MCF 10A (cell line): ENCODE measurements at regions not wholly inside any gene's neighbourhood (a gene's known extent, or its start where the extent isn't known, plus 50 kb on each side); places are given as distances from the start of the nearest gene placed in this dataset.

ENCODE experiments used
- BruUV-seq: library from RNA; stranded (reverse); fragments of 400-500 nt; replicated peaks from 2 replicates; lab custom pipeline; 2021; lab: Mats Ljungman, UMichigan
- CTCF ChIA-PET: fragments of 300-600 bp; sonication (Branson Sonifier 250); formaldehyde crosslinking; extraction: SDS; loops from one replicate; lab custom pipeline; 2021; ENCODE audit warnings: antibody characterized with exemption, inconsistent platforms; lab: Yijun Ruan, JAX
- POLR2A ChIA-PET: fragments of 300-600, 350-650 bp; sonication (Branson Sonifier 250); formaldehyde crosslinking; extraction: SDS; loops from one replicate; lab custom pipeline; 2020; ENCODE audit warnings: antibody characterized with exemption, inconsistent platforms; lab: Yijun Ruan, JAX
- DNase-seq: peaks from one replicate; pipeline ENCODE4 v3.0.0-alpha.2; 2018; ENCODE audit not compliant: unreplicated experiment
- H3K27ac Mint-ChIP-seq: one replicate; pipeline ENCODE4 v1.8.0; 2022; ENCODE audit warnings: mild to moderate bottlenecking, low read depth, mixed read lengths; ENCODE audit not compliant: unreplicated experiment
- H3K27me3 Mint-ChIP-seq: one replicate; pipeline ENCODE4 v1.8.0; 2022; ENCODE audit warnings: mixed read lengths; ENCODE audit not compliant: insufficient read depth, unreplicated experiment
- H3K36me3 Mint-ChIP-seq: one replicate; pipeline ENCODE4 v1.8.0; 2022; ENCODE audit warnings: mild to moderate bottlenecking, moderate library complexity, mixed read lengths; ENCODE audit not compliant: insufficient read depth, unreplicated experiment
- H3K4me1 Mint-ChIP-seq: one replicate; pipeline ENCODE4 v1.8.0; 2022; ENCODE audit warnings: mixed read lengths; ENCODE audit not compliant: insufficient read depth, unreplicated experiment
- H3K4me3 Mint-ChIP-seq: one replicate; pipeline ENCODE4 v1.8.0; 2022; ENCODE audit warnings: mild to moderate bottlenecking, moderate library complexity, mixed read lengths; ENCODE audit not compliant: unreplicated experiment
- H3K9me3 Mint-ChIP-seq: one replicate; pipeline ENCODE4 v1.8.0; 2022; ENCODE audit warnings: mixed read lengths; ENCODE audit not compliant: unreplicated experiment
- intact Hi-C: fragments of 100-400 bp; cut with micrococcal nuclease; formaldehyde crosslinking; loops from 2 replicates; pipeline ENCODE4 v1.14.1; 2022
- TF ChIP-seq, protein P1 (sequence below): fragments of 200-600 bp; IDR thresholded peaks from one replicate; pipeline ENCODE4 v1.8.0; 2022; ENCODE audit warnings: antibody characterized with exemption, mild to moderate bottlenecking; ENCODE audit not compliant: unreplicated experiment

DNA sequence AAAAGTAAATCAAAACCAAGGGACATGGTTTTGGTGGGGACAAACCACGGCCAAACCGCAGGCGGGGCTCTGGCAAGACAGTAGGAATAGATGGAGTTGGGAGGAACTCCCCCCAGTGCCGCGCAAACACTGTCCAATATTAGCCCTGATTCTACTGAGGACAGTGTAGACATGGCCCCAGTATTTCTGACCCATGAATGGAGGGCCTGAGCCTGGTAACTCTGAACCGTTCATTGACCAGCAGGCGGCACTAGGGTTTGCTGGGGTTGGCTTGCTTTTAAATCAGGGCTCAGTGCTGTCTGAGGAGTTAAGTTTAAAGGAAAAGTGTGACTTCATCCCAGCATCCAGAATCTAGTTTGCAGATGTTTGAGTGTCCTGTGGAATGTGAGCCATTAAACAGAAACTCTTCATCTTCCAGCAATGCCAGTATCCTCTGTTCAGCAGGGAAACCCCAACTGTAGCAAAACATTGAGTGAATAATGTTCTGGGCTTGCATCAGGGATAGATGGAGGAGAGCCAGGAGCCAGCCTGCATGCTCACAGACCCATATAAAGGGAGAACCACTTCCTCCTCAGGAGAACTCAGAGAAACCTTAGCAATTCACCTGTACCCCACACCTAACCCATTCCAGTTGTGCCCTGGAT lies 147.4 kb upstream of the PRSS58 start:
- intact Hi-C loops: no loop called here
- BruUV-seq: no TSS peak
- Mint-ChIP-seq H3K4me1 (no peaks in the 10 kb centered on the region), H3K4me3 (no peak overlapping the region), H3K36me3 (no peaks in the 10 kb centered on the region), H3K27ac (no peak overlapping the region), H3K9me3 (no peaks in the 10 kb centered on the region), H3K27me3 (peaks cover 62% of the 10 kb centered on the region)
- ChIA-PET CTCF (interaction anchor here (1.8 kb wide), 1 partner anchor 73 kb away, joined by 6 read pairs; no protein-coding TSS in a partner anchor), POLR2A (interaction anchor here (0.6 kb wide), 1 partner anchor 415 kb away, joined by 4 read pairs; no protein-coding TSS in a partner anchor)
- DNase-seq: no peak
- TF ChIP-seq, protein P1, sequence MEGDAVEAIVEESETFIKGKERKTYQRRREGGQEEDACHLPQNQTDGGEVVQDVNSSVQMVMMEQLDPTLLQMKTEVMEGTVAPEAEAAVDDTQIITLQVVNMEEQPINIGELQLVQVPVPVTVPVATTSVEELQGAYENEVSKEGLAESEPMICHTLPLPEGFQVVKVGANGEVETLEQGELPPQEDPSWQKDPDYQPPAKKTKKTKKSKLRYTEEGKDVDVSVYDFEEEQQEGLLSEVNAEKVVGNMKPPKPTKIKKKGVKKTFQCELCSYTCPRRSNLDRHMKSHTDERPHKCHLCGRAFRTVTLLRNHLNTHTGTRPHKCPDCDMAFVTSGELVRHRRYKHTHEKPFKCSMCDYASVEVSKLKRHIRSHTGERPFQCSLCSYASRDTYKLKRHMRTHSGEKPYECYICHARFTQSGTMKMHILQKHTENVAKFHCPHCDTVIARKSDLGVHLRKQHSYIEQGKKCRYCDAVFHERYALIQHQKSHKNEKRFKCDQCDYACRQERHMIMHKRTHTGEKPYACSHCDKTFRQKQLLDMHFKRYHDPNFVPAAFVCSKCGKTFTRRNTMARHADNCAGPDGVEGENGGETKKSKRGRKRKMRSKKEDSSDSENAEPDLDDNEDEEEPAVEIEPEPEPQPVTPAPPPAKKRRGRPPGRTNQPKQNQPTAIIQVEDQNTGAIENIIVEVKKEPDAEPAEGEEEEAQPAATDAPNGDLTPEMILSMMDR: no peak

DNA sequence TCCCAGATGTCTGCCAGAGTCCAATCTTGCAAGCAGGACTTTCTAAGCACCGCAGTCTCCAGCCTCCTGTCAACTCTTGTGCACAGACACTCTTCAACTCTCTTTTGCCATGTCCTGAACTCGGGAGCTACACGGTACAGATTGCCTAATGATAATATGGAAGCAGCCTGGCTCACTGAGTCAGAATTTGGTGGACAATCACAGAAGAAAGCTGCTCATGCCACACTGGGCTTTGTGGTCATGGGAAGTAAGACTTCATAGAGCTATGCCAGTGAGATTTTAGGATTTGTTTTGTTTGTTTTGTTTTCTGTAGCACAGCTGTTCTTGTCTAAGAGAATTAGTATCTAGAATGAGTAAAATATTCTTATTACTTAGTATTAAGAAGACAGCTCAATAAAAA lies 144.1 kb upstream of the PRSS58 start:
- intact Hi-C loops: no loop called here
- no peaks in the 10 kb centered on the region for H3K9me3 Mint-ChIP-seq
- DNase-seq: no peak
- BruUV-seq: no TSS peak
- no peaks in the 10 kb centered on the region for H3K4me1 Mint-ChIP-seq
- TF ChIP-seq, protein P1: no peak
- ChIA-PET CTCF (interaction anchor here (0.7 to 1.5 kb wide), 4 partner anchors 15 to 86 kb away, joined by 3 to 7 read pairs (median 4); no protein-coding TSS in a partner anchor), POLR2A (no interaction called here)
- H3K27me3 Mint-ChIP-seq: peaks cover 77% of the 10 kb centered on the region
- no peak overlapping the region for H3K4me3 Mint-ChIP-seq
- H3K36me3 Mint-ChIP-seq: no peaks in the 10 kb centered on the region
- no peak overlapping the region for H3K27ac Mint-ChIP-seq

DNA sequence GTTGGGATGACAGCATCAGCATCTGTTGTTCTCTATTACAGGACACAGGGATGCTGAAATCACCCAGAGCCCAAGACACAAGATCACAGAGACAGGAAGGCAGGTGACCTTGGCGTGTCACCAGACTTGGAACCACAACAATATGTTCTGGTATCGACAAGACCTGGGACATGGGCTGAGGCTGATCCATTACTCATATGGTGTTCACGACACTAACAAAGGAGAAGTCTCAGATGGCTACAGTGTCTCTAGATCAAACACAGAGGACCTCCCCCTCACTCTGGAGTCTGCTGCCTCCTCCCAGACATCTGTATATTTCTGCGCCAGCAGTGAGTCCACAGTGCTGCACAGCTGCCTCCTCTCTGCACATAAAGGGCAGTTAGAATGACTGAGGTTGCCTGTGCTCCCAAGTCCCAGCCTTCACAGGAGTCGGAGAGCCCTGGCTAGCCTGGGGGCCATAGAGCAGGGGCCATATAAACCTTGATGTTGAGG lies 142.2 kb upstream of the PRSS58 start:
- peaks cover 74% of the 10 kb centered on the region for H3K27me3 Mint-ChIP-seq
- CTCF ChIA-PET: interaction anchor here (0.6 to 3.1 kb wide), 2 partner anchors 14 to 82 kb away, joined by 4 to 15 read pairs; no protein-coding TSS in a partner anchor

More for the DNA sequence above, 142.2 kb upstream of the PRSS58 start:
- TF ChIP-seq, protein P1: no peak
- no peaks in the 10 kb centered on the region for H3K4me1 Mint-ChIP-seq
- no peaks in the 10 kb centered on the region for H3K36me3 Mint-ChIP-seq
- H3K9me3 Mint-ChIP-seq: no peaks in the 10 kb centered on the region
- intact Hi-C loops: no loop called here
- no peak overlapping the region for H3K27ac Mint-ChIP-seq
- no TSS peak for BruUV-seq
- no peak overlapping the region for H3K4me3 Mint-ChIP-seq
- no peak for DNase-seq
- POLR2A ChIA-PET: no interaction called here
